CD4-positive, alpha-beta memory T cell (primary cell): ENCODE measurements at regions not wholly inside any gene's neighbourhood (a gene's known extent, or its start where the extent isn't known, plus 50 kb on each side); places are given as distances from the start of the nearest gene placed in this dataset.

Source experiments
- CTCF ChIA-PET: fragments of 350-600 bp; sonication (Branson Sonifier 250); formaldehyde crosslinking; loops from one replicate; lab custom pipeline; 2021; ENCODE audit warnings: inconsistent platforms; ENCODE audit not compliant: partially characterized antibody; lab: Charles Lee
- POLR2A ChIA-PET: fragments of 350-600 bp; sonication (Branson Sonifier 250); formaldehyde crosslinking; loops from one replicate; lab custom pipeline; 2021; ENCODE audit not compliant: partially characterized antibody; lab: Charles Lee
- DNase-seq, 5 donors: peaks; one replicate each; pipeline versions ENCODE4 v3.0.0 to v3.0.0-alpha.2; 2020 to 2022; ENCODE audit warnings: mixed read lengths in 1 of 5
- H3K27ac ChIP-seq: one replicate; pipeline ENCODE4 v1.7.0; 2013; ENCODE audit warnings: low read depth, low read length
- H3K27me3 ChIP-seq: 2 replicates; pipeline ENCODE4 v1.7.0; 2013; ENCODE audit warnings: mild to moderate bottlenecking, low read length, moderate library complexity; ENCODE audit not compliant: insufficient read depth
- H3K36me3 ChIP-seq: 2 replicates; pipeline ENCODE4 v1.7.0; 2013; ENCODE audit warnings: mild to moderate bottlenecking, low read length, moderate library complexity; ENCODE audit not compliant: insufficient read depth
- H3K4me1 ChIP-seq: 2 replicates; pipeline ENCODE4 v1.7.0; 2013; ENCODE audit warnings: mild to moderate bottlenecking, low read length, moderate library complexity; ENCODE audit not compliant: insufficient read depth
- H3K4me3 ChIP-seq, 2 donors: one replicate each; pipeline ENCODE4 v1.7.0; 2013; ENCODE audit warnings: low read length in 2 of 2, mild to moderate bottlenecking in 1 of 2
- H3K9me3 ChIP-seq, 2 donors: one replicate each; pipeline ENCODE4 v1.7.0; 2013; ENCODE audit warnings: low read length in 2 of 2, control low read depth in 1 of 2; ENCODE audit not compliant: control insufficient read depth in 1 of 2
- H3K27ac Mint-ChIP-seq, 7 donors: one replicate each; pipeline ENCODE4 v1.8.0; 2020 to 2021; ENCODE audit warnings: mixed read lengths in 7 of 7, mild to moderate bottlenecking in 6 of 7, inconsistent platforms in 3 of 7, moderate library complexity in 3 of 7
- H3K27me3 Mint-ChIP-seq, 2 donors: one replicate each; pipeline ENCODE4 v1.8.0; 2020 to 2021; ENCODE audit warnings: mixed read lengths in 2 of 2
- H3K36me3 Mint-ChIP-seq, 2 donors: one replicate each; pipeline ENCODE4 v1.8.0; 2020 to 2021; ENCODE audit warnings: mixed read lengths in 2 of 2, inconsistent platforms in 1 of 2, mild to moderate bottlenecking in 1 of 2
- H3K4me1 Mint-ChIP-seq, 4 donors: one replicate each; pipeline ENCODE4 v1.8.0; 2020 to 2021; ENCODE audit warnings: mixed read lengths in 4 of 4, mild to moderate bottlenecking in 1 of 4
- H3K4me3 Mint-ChIP-seq, 8 donors: one replicate each; pipeline ENCODE4 v1.8.0; 2020 to 2021; ENCODE audit warnings: mixed read lengths in 8 of 8, mild to moderate bottlenecking in 7 of 8, moderate library complexity in 6 of 8, inconsistent platforms in 3 of 8
- H3K9me3 Mint-ChIP-seq, 8 donors: one replicate each; pipeline ENCODE4 v1.8.0; 2020 to 2021; ENCODE audit warnings: mixed read lengths in 8 of 8, mild to moderate bottlenecking in 5 of 8, inconsistent platforms in 3 of 8, moderate library complexity in 1 of 8
- intact Hi-C: fragments of 100-400 bp; cut with micrococcal nuclease; formaldehyde crosslinking; loops from one replicate; pipeline ENCODE4 v1.15.1; 2023

GRCh38 chr15:97567411-97567810 lies 393.1 kb upstream of the ARRDC4 start:
- intact Hi-C loops = no loop called here
- Histone ChIP-seq H3K36me3 (no peaks in the 10 kb centered on the region), H3K27ac (no peak overlapping the region), H3K9me3 (no peaks in the 10 kb centered on the region), H3K27me3 (no peaks in the 10 kb centered on the region), H3K4me3 (no peak overlapping the region), H3K4me1 (no peaks in the 10 kb centered on the region)
- H3K4me1 Mint-ChIP-seq = no peaks in the 10 kb centered on the region
- H3K27ac Mint-ChIP-seq = no peak overlapping the region
- no peaks in the 10 kb centered on the region for H3K27me3 Mint-ChIP-seq
- ChIA-PET CTCF (no interaction called here), POLR2A (no interaction called here)
- peaks cover 0 to 20% (median 10%) of the 10 kb centered on the region in 8 donors for H3K9me3 Mint-ChIP-seq
- H3K36me3 Mint-ChIP-seq = no peaks in the 10 kb centered on the region
- no peak overlapping the region for H3K4me3 Mint-ChIP-seq
- DNase-seq = no peak

GRCh38 chr15:97576929-97577645 lies 383.4 kb upstream of the ARRDC4 start:
- CTCF ChIA-PET = no interaction called here
- no peak overlapping the region for H3K27ac Mint-ChIP-seq
- no peaks in the 10 kb centered on the region for H3K4me1 ChIP-seq
- no peaks in the 10 kb centered on the region for H3K4me1 Mint-ChIP-seq
- DNase-seq = no peak
- intact Hi-C loops = no loop called here
- no peaks in the 10 kb centered on the region for H3K9me3 ChIP-seq
- H3K4me3 ChIP-seq = no peak overlapping the region
- no peak overlapping the region for H3K4me3 Mint-ChIP-seq
- POLR2A ChIA-PET = no interaction called here
- H3K36me3 Mint-ChIP-seq = no peaks in the 10 kb centered on the region
- H3K27me3 Mint-ChIP-seq = no peaks in the 10 kb centered on the region
- H3K9me3 Mint-ChIP-seq = peaks cover 0 to 19% (median 7%) of the 10 kb centered on the region in 8 donors
- H3K27me3 ChIP-seq = no peaks in the 10 kb centered on the region
- no peak overlapping the region for H3K27ac ChIP-seq
- H3K36me3 ChIP-seq = no peaks in the 10 kb centered on the region

DNA sequence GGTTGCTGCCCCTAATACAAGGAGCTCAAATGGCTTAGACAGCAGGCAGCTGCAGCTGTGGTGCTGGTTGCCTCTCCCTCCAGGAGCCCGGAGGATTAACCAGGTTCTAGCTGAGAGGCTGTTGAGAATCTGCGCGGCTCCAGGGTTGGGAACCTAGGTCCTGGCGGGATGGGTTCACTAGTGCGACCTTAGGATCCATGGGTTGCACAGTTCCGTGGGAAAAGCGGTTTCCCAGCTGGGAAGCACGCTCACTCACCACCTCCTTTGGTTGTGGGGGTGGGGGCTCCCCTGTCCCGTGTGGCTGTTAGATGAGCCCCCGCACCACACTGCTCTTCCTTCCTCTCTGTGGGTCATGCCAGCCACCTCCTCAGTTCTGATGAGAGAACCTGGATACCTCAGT lies 375.1 kb upstream of the ARRDC4 start:
- Histone ChIP-seq H3K27me3 (no peaks in the 10 kb centered on the region), H3K36me3 (no peaks in the 10 kb centered on the region), H3K9me3 (no peaks in the 10 kb centered on the region), H3K27ac (no peak overlapping the region), H3K4me1 (no peaks in the 10 kb centered on the region), H3K4me3 (no peak overlapping the region)
- ChIA-PET POLR2A (no interaction called here), CTCF (no interaction called here)
- Mint-ChIP-seq H3K9me3 (peaks cover 3 to 26% (median 16%) of the 10 kb centered on the region in 8 donors), H3K27me3 (no peaks in the 10 kb centered on the region), H3K4me3 (no peak overlapping the region), H3K4me1 (no peaks in the 10 kb centered on the region), H3K27ac (no peak overlapping the region), H3K36me3 (no peaks in the 10 kb centered on the region)
- DNase-seq = no peak
- intact Hi-C loops = no loop called here

DNA sequence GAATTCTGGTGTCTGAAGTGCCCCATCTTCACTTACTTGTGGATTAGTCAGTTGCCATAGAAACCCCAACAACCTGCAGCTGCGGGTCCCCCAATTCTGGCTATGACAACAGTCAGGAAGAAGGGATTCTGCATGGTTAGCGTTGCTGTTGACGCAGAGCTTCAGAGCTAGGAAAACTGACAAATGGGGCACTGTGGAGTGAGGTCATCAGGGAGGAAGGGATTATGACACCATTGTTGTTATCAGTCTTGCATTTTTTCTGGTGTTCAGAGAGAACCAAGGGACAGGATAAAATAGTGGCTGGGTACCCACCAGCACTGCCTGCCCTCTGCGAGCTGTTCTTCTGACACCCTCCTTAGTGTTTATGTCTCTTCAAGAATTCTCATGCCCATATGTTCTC lies 367.7 kb upstream of the ARRDC4 start:
- Mint-ChIP-seq H3K4me3 (no peak overlapping the region), H3K9me3 (peaks cover 0 to 7% (median 4%) of the 10 kb centered on the region in 8 donors), H3K27ac (peak overlapping the region in 1 of 7 donors; percentile 57), H3K4me1 (no peaks in the 10 kb centered on the region), H3K36me3 (no peaks in the 10 kb centered on the region), H3K27me3 (no peaks in the 10 kb centered on the region)
- Histone ChIP-seq H3K27ac (no peak overlapping the region), H3K9me3 (no peaks in the 10 kb centered on the region), H3K27me3 (no peaks in the 10 kb centered on the region), H3K4me3 (no peak overlapping the region), H3K36me3 (no peaks in the 10 kb centered on the region), H3K4me1 (no peaks in the 10 kb centered on the region)
- DNase-seq = no peak
- ChIA-PET CTCF (no interaction called here), POLR2A (no interaction called here)
- intact Hi-C loops = no loop called here

DNA sequence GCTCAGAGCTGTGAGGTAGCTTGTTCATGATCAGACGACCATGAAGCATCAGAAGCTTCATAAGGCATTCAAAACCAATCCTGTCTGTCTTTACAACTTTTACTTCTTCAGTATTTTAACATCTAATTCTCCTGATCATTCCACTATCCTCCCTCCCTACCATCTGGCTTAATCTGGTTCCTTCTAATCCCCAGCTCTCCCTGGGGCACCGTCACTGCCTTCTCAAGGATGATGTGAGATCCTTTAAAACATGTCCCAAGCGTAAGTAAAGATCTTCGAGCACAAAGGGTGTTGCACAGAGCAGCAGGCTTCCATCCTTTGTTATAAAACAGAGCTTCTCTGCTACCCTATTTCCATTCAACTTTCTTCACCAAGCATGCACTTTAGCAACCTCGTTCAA lies 362.7 kb upstream of the ARRDC4 start:
- Mint-ChIP-seq H3K4me3 (no peak overlapping the region), H3K4me1 (peaks cover 0 to 1% (median 0%) of the 10 kb centered on the region in 4 donors), H3K27ac (no peak overlapping the region), H3K36me3 (no peaks in the 10 kb centered on the region), H3K9me3 (peaks cover 0 to 11% (median 2%) of the 10 kb centered on the region in 8 donors), H3K27me3 (no peaks in the 10 kb centered on the region)
- DNase-seq = no peak
- Histone ChIP-seq H3K4me3 (no peak overlapping the region), H3K9me3 (no peaks in the 10 kb centered on the region), H3K27me3 (no peaks in the 10 kb centered on the region), H3K36me3 (no peaks in the 10 kb centered on the region), H3K4me1 (no peaks in the 10 kb centered on the region), H3K27ac (no peak overlapping the region)
- intact Hi-C loops = no loop called here
- ChIA-PET POLR2A (no interaction called here), CTCF (no interaction called here)

DNA sequence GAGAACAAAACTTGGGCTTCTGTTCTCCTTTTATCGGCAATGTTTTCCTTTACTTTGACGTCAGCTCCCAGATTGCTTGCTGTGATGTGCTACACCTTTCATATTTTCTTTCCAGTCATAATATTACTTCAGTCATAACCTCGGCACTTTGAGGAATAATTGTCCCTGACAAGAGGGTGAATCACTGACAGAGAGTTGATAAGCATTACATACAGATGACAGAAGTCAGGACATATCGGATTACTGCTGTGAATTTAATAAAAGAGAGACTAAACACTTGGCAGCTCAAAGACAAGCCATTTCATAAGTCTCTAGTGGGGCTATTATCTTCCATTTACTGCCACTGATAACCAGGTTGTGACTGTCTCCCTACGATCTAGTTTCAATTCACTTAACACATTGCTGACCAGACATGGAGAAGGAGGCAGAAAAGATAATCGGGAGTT lies 362.1 kb upstream of the ARRDC4 start:
- ChIA-PET POLR2A (no interaction called here), CTCF (no interaction called here)
- no peaks in the 10 kb centered on the region for H3K36me3 Mint-ChIP-seq
- no peak overlapping the region for H3K4me3 ChIP-seq
- H3K36me3 ChIP-seq = no peaks in the 10 kb centered on the region
- H3K27ac ChIP-seq = no peak overlapping the region
- no peak for DNase-seq
- H3K27me3 Mint-ChIP-seq = no peaks in the 10 kb centered on the region
- no peaks in the 10 kb centered on the region for H3K9me3 ChIP-seq
- H3K27ac Mint-ChIP-seq = no peak overlapping the region
- H3K4me3 Mint-ChIP-seq = no peak overlapping the region
- H3K4me1 Mint-ChIP-seq = peaks cover 0 to 1% (median 0%) of the 10 kb centered on the region in 4 donors
- H3K9me3 Mint-ChIP-seq = peaks cover 0 to 11% (median 2%) of the 10 kb centered on the region in 8 donors
- intact Hi-C loops = no loop called here
- H3K27me3 ChIP-seq = no peaks in the 10 kb centered on the region
- H3K4me1 ChIP-seq = no peaks in the 10 kb centered on the region

DNA sequence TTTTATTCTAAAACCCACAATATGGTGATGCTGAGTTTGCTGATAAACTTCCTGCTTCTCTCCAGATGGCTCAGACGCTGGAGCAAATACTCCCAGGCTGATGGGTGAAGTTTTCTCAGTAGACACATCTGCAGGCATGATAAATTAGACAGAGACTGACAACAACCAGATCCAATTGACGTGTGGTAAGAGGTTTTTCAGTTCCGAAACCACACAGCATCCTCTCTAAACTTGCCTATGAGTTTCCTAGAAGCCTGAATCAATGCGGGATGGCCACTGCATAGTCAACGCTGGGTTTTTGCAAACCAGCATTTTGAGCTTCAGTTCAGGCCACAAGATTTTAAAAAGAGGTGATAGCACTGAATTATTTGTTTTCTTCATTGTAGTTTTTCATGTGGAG lies 360.3 kb upstream of the ARRDC4 start:
- no peak overlapping the region for H3K4me3 Mint-ChIP-seq
- no peak for DNase-seq
- no peak overlapping the region for H3K4me3 ChIP-seq
- intact Hi-C loops = no loop called here
- no peaks in the 10 kb centered on the region for H3K36me3 ChIP-seq
- CTCF ChIA-PET = no interaction called here
- H3K9me3 ChIP-seq = no peaks in the 10 kb centered on the region
- H3K9me3 Mint-ChIP-seq = peaks cover 0 to 11% (median 3%) of the 10 kb centered on the region in 8 donors
- H3K36me3 Mint-ChIP-seq = no peaks in the 10 kb centered on the region
- H3K27ac Mint-ChIP-seq = no peak overlapping the region
- H3K4me1 ChIP-seq = no peaks in the 10 kb centered on the region
- H3K27me3 Mint-ChIP-seq = no peaks in the 10 kb centered on the region
- H3K4me1 Mint-ChIP-seq = peaks cover 0 to 1% (median 0%) of the 10 kb centered on the region in 4 donors
- H3K27ac ChIP-seq = no peak overlapping the region
- POLR2A ChIA-PET = no interaction called here
- H3K27me3 ChIP-seq = no peaks in the 10 kb centered on the region
